PC-3 (cell line): ENCODE measurements at regions not wholly inside any gene's neighbourhood (a gene's known extent, or its start where the extent isn't known, plus 50 kb on each side); places are given as distances from the start of the nearest gene placed in this dataset.

ENCODE experiments used
- CTCF ChIP-seq: fragments of 300-600 bp; sonication (generic); conservative IDR thresholded peaks from 2 replicates; pipeline ENCODE4 v1.5.1; 2017; ENCODE audit warnings: antibody characterized with exemption, low read depth, mild to moderate bottlenecking, low read length
- EZH2 ChIP-seq: fragments of 300-600 bp; sonication (generic); IDR thresholded peaks from one replicate; pipeline ENCODE4 v1.6.1; 2017; ENCODE audit warnings: antibody characterized with exemption, mild to moderate bottlenecking, low read length; ENCODE audit not compliant: unreplicated experiment
- EZH2phosphoT487 ChIP-seq: fragments of 300-600 bp; sonication (generic); IDR thresholded peaks from 2 replicates; pipeline ENCODE4 v1.6.1; 2018; ENCODE audit warnings: mild to moderate bottlenecking, antibody characterized with exemption, low read length, borderline replicate concordance

GRCh38 chr1:83034851-83035250 lies 964.1 kb downstream of the TTLL7 start:
- TF ChIP-seq CTCF (no peak), EZH2 (no peak), EZH2phosphoT487 (no peak)
